Liver (tissue), 8 donors: ENCODE measurements at regions not wholly inside any gene's neighbourhood (a gene's known extent, or its start where the extent isn't known, plus 50 kb on each side); places are given as distances from the start of the nearest gene placed in this dataset.

ENCODE experiments used
- DNase-seq: peaks from one replicate; pipeline ENCODE4 v3.0.0-alpha.2; 2017; ENCODE audit warnings: low spot score
- H3K27ac ChIP-seq, 2 donors: one replicate each; pipeline ENCODE4 v1.7.0; 2013; ENCODE audit warnings: inconsistent platforms in 2 of 2, low read length in 2 of 2, control low read depth in 1 of 2, low read depth in 1 of 2, mild to moderate bottlenecking in 1 of 2
- H3K27me3 ChIP-seq, 4 donors: one replicate each; pipeline versions ENCODE4 v1.6.1 to v1.7.0; 2013; ENCODE audit warnings: low read length in 3 of 4, inconsistent platforms in 1 of 4, mild to moderate bottlenecking in 1 of 4, moderate library complexity in 1 of 4; ENCODE audit not compliant: control insufficient read depth in 4 of 4, insufficient read depth in 4 of 4
- H3K36me3 ChIP-seq, 4 donors: one replicate each; pipeline versions ENCODE4 v1.6.1 to v1.7.0; 2013; ENCODE audit warnings: low read length in 3 of 4, mild to moderate bottlenecking in 3 of 4, low read depth in 1 of 4, moderate library complexity in 1 of 4; ENCODE audit not compliant: control insufficient read depth in 4 of 4, insufficient read depth in 3 of 4
- H3K4me1 ChIP-seq, 4 donors: one replicate each; pipeline versions ENCODE4 v1.6.1 to v1.7.0; 2013; ENCODE audit warnings: low read length in 3 of 4, mild to moderate bottlenecking in 3 of 4, moderate library complexity in 1 of 4; ENCODE audit not compliant: control insufficient read depth in 4 of 4, insufficient read depth in 4 of 4
- H3K4me3 ChIP-seq, 3 donors: one replicate each; pipeline versions ENCODE4 v1.6.1 to v1.7.0; 2013; ENCODE audit warnings: low read length in 3 of 3, control low read depth in 1 of 3, low read depth in 1 of 3, mild to moderate bottlenecking in 1 of 3
- H3K9ac ChIP-seq, 2 donors: one replicate each; pipeline ENCODE4 v1.7.0; 2013; ENCODE audit warnings: low read length in 2 of 2, mild to moderate bottlenecking in 2 of 2, moderate library complexity in 2 of 2, control low read depth in 1 of 2, low read depth in 1 of 2
- H3K9me3 ChIP-seq, 4 donors: one replicate each; pipeline versions ENCODE4 v1.6.1 to v1.7.0; 2013; ENCODE audit warnings: low read length in 3 of 4; ENCODE audit not compliant: control insufficient read depth in 4 of 4
- ATF3 ChIP-seq: IDR thresholded peaks from 2 replicates; pipeline ENCODE4 v1.6.1; 2016; ENCODE audit warnings: antibody characterized with exemption
- CTCF ChIP-seq: fragments of 150-350 bp; IDR thresholded peaks from 2 replicates; pipeline ENCODE4 v1.5.1; 2017; ENCODE audit warnings: improper control_type of control experiment, low read depth, low read length; ENCODE audit not compliant: missing input control
- FOXA1 ChIP-seq: IDR thresholded peaks from 2 replicates; pipeline ENCODE4 v1.6.1; 2016; ENCODE audit warnings: antibody characterized with exemption
- FOXA2 ChIP-seq: IDR thresholded peaks from 2 replicates; pipeline ENCODE4 v1.6.1; 2016; ENCODE audit warnings: antibody characterized with exemption
- HNF4A ChIP-seq, 2 donors: conservative IDR thresholded peaks; 2 replicates each; pipeline ENCODE4 v1.6.1; 2016; ENCODE audit warnings: antibody characterized with exemption in 2 of 2, mild to moderate bottlenecking in 2 of 2
- HNF4G ChIP-seq: IDR thresholded peaks from 2 replicates; pipeline ENCODE4 v1.6.1; 2016; ENCODE audit warnings: antibody characterized with exemption
- RAD21 ChIP-seq, 2 donors: IDR thresholded peaks; 2 replicates each; pipeline ENCODE4 v1.6.1; 2016; ENCODE audit warnings: antibody characterized with exemption in 2 of 2, mild to moderate bottlenecking in 2 of 2
- REST ChIP-seq: IDR thresholded peaks from 2 replicates; pipeline ENCODE4 v1.6.1; 2016; ENCODE audit warnings: antibody characterized with exemption, mild to moderate bottlenecking
- SP1 ChIP-seq: IDR thresholded peaks from 2 replicates; pipeline ENCODE4 v1.6.1; 2018; ENCODE audit warnings: antibody characterized with exemption, mild to moderate bottlenecking
- YY1 ChIP-seq: IDR thresholded peaks from 2 replicates; pipeline ENCODE4 v1.6.1; 2016; ENCODE audit warnings: antibody characterized with exemption, mild to moderate bottlenecking
- ZBTB33 ChIP-seq: IDR thresholded peaks from 2 replicates; pipeline ENCODE4 v1.6.1; 2016; ENCODE audit warnings: antibody characterized with exemption
- WGBS: extraction: QIAGEN DNeasy Blood & Tissue Kit; methylation state at CpG from one replicate; pipeline ENCODE4 v1.1.7; 2013; 5-methylcytosine and 5-hydroxymethylcytosine counted together
- donor health status: healthy.
- donor health status: healthy.
- donor health status: healthy.
- donor health status: healthy.
- donor health status: healthy.

GRCh38 chr13:50593207-50593606, 250.3 kb downstream of the DLEU7 start:
- 77% methylated on average over 1 of the region's 1 CpG for WGBS
- Histone ChIP-seq H3K27me3 (no peaks in the 10 kb centered on the region), H3K27ac (no peak overlapping the region), H3K9ac (no peak overlapping the region), H3K9me3 (no peaks in the 10 kb centered on the region), H3K4me1 (no peaks in the 10 kb centered on the region), H3K36me3 (no peaks in the 10 kb centered on the region), H3K4me3 (no peak overlapping the region)
- TF ChIP-seq CTCF (no peak), RAD21 (IDR thresholded peaks at IDR 0.05) (no peak)
- no peak for DNase-seq

- H3K27me3 ChIP-seq = no peaks in the 10 kb centered on the region
- 77% methylated on average over 11 of the region's 11 CpGs for WGBS
- DNase-seq = no peak
- H3K4me3 ChIP-seq = no peak overlapping the region
- no peaks in the 10 kb centered on the region for H3K36me3 ChIP-seq
- no peak overlapping the region for H3K9ac ChIP-seq
- TF ChIP-seq REST = no peak
- no peak for TF ChIP-seq RAD21 (IDR thresholded peaks at IDR 0.05)
- no peak for TF ChIP-seq FOXA2
- TF ChIP-seq FOXA1 = no peak
- TF ChIP-seq HNF4A (conservative IDR thresholded peaks at IDR 0.05) = no peak
- no peak for TF ChIP-seq YY1
- no peak for TF ChIP-seq SP1
- no peak for TF ChIP-seq ZBTB33
- TF ChIP-seq ATF3 = no peak
- no peak for TF ChIP-seq HNF4G
- H3K9me3 ChIP-seq = no peaks in the 10 kb centered on the region
- H3K27ac ChIP-seq = no peak overlapping the region
- H3K4me1 ChIP-seq = peaks cover 0 to 2% (median 0%) of the 10 kb centered on the region in 4 donors
These were observed 249.0 kb downstream of the DLEU7 start for GRCh38 chr13:50594276-50595051.
